GM12892 (cell line): ENCODE measurements at regions not wholly inside any gene's neighbourhood (a gene's known extent, or its start where the extent isn't known, plus 50 kb on each side); places are given as distances from the start of the nearest gene placed in this dataset.

Source experiments
- DNase-seq: peaks from one replicate; pipeline ENCODE4 v3.0.0; 2011; ENCODE audit not compliant: insufficient read length
- FAIRE-seq: peaks from 2 replicates; lab custom pipeline; 2011; peaks lifted over from hg19 to GRCh38; lab: Jason Lieb, UNC
- POLR2A ChIP-seq: IDR thresholded peaks from 2 replicates; pipeline ENCODE4 v1.6.1; 2011; ENCODE audit warnings: low read depth, low read length, control low read depth
- POLR2AphosphoS5 ChIP-seq: IDR thresholded peaks from 2 replicates; pipeline ENCODE4 v1.6.1; 2011; ENCODE audit warnings: low read depth, low read length, control low read depth
- TAF1 ChIP-seq: IDR thresholded peaks from 2 replicates; pipeline ENCODE4 v1.6.1; 2011; ENCODE audit warnings: low read depth, mild to moderate bottlenecking, control low read depth, low read length, borderline replicate concordance

GRCh38 chr2:145154731-145155130 is 634.8 kb upstream of the ZEB2 start:
- no peak for DNase-seq
- TF ChIP-seq POLR2AphosphoS5, result no peak
- no peak for TF ChIP-seq TAF1
- TF ChIP-seq POLR2A, result no peak
- no peak for FAIRE-seq

- TF ChIP-seq TAF1, result no peak
- no peak for TF ChIP-seq POLR2A
- FAIRE-seq, result no peak
- no peak for DNase-seq
Observed at GRCh38 chr2:145146691-145147090, 626.8 kb upstream of the ZEB2 start.

- FAIRE-seq, result no peak
- TF ChIP-seq POLR2A (no peak), POLR2AphosphoS5 (no peak), TAF1 (no peak)
- no peak for DNase-seq
Observed at GRCh38 chr2:145144131-145144728, 624.3 kb upstream of the ZEB2 start.

GRCh38 chr2:145141981-145142380 is 622.1 kb upstream of the ZEB2 start:
- TF ChIP-seq POLR2AphosphoS5 (no peak), POLR2A (no peak), TAF1 (no peak)
- DNase-seq (no peak), FAIRE-seq (no peak)

GRCh38 chr2:145140658-145141057 is 620.7 kb upstream of the ZEB2 start:
- FAIRE-seq, result no peak
- DNase-seq, result no peak

GRCh38 chr2:145138626-145139025 is 618.7 kb upstream of the ZEB2 start:
- TF ChIP-seq POLR2A (no peak), TAF1 (no peak), POLR2AphosphoS5 (no peak)
- no peak for DNase-seq
- FAIRE-seq, result no peak

More at GRCh38 chr2:145140658-145141057, 620.7 kb upstream of the ZEB2 start:
- TF ChIP-seq POLR2A (no peak), TAF1 (no peak), POLR2AphosphoS5 (no peak)

GRCh38 chr2:145137901-145138300 is 618.0 kb upstream of the ZEB2 start:
- no peak for FAIRE-seq
- TF ChIP-seq TAF1 (no peak), POLR2AphosphoS5 (no peak), POLR2A (no peak)
- no peak for DNase-seq

GRCh38 chr2:145137211-145137610 is 617.3 kb upstream of the ZEB2 start:
- FAIRE-seq (no peak), DNase-seq (no peak)
- no peak for TF ChIP-seq POLR2A
- TF ChIP-seq POLR2AphosphoS5, result no peak
- no peak for TF ChIP-seq TAF1

- TF ChIP-seq POLR2AphosphoS5, result no peak
- no peak for TF ChIP-seq POLR2A
- no peak for TF ChIP-seq TAF1
- FAIRE-seq, result no peak
- DNase-seq, result no peak
Observed at GRCh38 chr2:145136702-145137101, 616.8 kb upstream of the ZEB2 start.

- FAIRE-seq, result no peak
- DNase-seq, result no peak
- TF ChIP-seq POLR2A, result no peak
- no peak for TF ChIP-seq TAF1
- no peak for TF ChIP-seq POLR2AphosphoS5
Observed at GRCh38 chr2:145126146-145126545, 606.2 kb upstream of the ZEB2 start.

GRCh38 chr2:145124085-145124484 is 604.2 kb upstream of the ZEB2 start:
- DNase-seq, result no peak
- no peak for TF ChIP-seq POLR2AphosphoS5
- FAIRE-seq, result no peak

- FAIRE-seq (no peak), DNase-seq (no peak)
- TF ChIP-seq TAF1, result no peak
- no peak for TF ChIP-seq POLR2A
- no peak for TF ChIP-seq POLR2AphosphoS5
Observed at GRCh38 chr2:145123606-145124005, 603.7 kb upstream of the ZEB2 start.
